Activated gamma-delta T cell treated with Interleukin-2 at 50 U/mL for 16 hours (primary cell): ENCODE measurements at regions not wholly inside any gene's neighbourhood (a gene's known extent, or its start where the extent isn't known, plus 50 kb on each side); places are given as distances from the start of the nearest gene placed in this dataset.
"Not testable (repeated sequence)": the region's sequence is repeated elsewhere in the genome, so short reads cannot be mapped to it uniquely, and the experiment has no call there.

Experiments
- DNase-seq: peaks from one replicate; pipeline ENCODE4 v3.0.0-alpha.2; 2020

- DNase-seq = no peak
Observed at GRCh38 chr6:28659250-28659566, 133.5 kb downstream of the GPX5 start.

DNA sequence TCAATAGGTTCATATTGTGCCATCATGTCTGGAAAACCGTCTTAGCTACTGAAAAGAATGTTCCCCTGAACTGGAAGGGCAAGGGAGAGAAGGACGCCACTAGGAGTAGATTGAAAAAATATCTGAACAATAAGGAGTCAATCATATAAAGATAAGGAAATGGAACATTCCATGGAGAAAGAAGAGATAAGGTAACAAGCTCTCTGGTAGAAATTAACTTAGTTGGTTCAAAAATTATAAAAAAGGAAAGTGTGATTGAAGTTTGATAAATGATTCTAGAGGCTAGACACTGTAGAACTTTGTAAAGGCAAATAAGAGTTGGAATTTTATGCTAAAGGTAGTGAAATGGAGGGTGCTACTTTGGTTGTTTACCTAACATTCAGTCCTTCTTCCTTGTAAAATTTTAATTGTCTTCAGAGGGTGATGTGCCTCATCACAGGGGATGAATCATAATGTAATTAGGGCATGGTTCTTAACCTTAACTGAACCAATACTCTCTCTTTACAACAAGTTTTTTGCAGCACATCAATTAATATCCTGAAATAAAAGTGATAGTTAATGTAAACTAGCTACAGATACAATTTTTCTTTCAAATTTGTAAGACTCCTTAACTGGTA, 135.5 kb downstream of the GPX5 start:
- no peak for DNase-seq

DNA sequence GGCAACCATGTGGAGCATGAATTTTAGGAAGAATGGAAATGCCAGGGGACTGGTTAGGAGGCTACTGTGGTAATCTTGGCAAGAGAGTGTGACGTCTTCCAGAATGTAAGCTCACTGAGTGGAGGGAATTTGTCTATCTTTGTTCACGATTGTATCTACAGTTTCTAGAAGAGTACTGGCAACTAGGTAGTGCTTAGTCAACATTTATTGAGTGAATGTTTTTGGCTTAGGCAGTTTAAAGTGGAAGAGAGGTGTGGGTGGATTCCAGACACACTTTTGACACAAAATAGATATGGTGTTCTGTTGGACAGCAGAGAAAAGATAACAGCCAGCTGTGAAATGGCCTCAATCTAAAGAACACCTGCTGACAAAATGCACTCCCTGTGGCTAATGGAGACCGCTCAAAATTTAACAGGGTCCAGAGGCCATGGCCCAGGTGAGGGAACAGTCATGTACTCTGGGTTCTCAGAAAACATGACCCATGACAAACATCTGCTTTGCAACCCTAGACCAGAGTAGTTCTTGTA, 139.3 kb downstream of the GPX5 start:
- no peak for DNase-seq

DNA sequence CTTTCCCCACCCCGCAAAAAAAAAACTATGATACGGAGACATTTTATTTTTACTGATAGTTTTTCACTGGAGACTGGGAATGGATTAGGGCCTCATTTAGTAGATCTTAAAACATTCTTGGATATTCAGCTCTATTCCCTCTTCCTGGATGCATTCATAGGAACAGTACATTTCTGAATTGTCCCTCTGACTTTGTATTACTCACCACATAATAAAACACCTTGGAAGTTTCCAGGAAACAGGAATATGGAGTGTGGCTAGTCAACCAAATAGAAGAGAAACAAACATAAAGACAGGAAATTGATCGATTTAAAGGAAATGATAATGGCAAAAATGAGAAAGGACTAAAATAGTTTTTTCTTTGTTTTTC, 147.7 kb downstream of the GPX5 start:
- no peak for DNase-seq

DNA sequence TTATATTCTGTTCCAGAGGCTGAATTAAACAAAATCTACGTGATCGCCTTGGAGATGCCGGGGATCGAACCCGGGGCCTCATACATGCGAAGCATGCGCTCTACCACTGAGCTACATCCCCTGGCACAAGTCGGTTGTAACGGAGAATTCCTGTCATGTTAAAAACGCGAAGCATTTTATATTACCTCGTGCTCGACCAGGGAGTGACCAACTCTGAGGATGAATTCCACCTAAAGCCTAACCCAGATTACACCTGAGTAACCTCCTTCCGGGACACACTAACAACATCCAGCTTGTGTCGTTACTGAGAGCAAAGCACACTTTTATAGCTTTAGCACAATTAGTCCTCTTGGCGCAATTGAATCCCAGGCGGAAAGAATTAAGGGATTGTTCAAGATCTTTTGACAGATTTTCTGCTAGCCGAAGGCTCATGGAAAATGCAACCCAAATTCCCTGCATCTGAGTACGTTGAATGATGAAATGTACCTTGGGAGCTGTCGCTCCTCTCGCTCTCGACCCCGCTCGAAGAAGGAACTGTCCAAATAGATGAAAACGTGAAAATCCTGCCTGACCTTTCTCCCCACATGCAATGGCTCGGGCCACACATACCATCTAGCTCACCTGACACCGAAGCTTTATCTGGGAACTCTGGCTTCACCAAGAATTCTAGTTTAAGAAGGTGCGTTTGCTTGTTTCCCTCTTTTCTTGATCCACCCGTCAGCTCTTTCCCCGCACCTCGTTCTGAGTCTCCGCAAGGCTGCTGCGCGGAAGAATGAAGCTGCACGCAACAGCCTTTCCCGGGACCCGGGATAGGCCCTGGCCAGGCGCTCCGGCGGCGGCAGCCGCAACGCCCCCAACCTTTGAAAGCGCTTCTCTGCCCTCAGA, 148.3 kb downstream of the GPX5 start:
- no peak for DNase-seq

- DNase-seq = no peak
Observed at GRCh38 chr6:28675600-28675999, 149.9 kb downstream of the GPX5 start.

DNA sequence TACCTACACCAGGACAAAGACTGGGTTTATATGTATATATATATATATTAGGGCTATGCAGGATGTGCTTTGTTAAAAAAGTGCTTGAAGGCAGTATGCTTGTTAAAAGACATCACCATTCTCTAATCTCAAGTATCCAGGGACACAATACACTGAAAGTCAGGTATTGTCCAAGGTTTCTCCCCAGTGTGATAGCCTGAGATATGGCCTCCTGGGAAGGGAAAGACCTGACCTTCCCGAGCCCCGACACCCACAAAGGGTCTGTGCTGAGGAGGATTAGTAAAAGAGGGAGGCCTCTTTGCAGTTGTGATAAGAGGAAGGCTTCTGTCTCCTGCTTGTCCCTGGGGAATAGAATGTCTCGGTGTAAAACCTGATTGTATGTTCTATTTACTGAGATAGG, 156.9 kb downstream of the GPX5 start:
- no peak for DNase-seq

GRCh38 chr6:28682956-28683685, 157.4 kb downstream of the GPX5 start:
- DNase-seq = not testable (repeated sequence)

GRCh38 chr6:28683945-28684538, 158.4 kb downstream of the GPX5 start:
- DNase-seq = no peak

DNA sequence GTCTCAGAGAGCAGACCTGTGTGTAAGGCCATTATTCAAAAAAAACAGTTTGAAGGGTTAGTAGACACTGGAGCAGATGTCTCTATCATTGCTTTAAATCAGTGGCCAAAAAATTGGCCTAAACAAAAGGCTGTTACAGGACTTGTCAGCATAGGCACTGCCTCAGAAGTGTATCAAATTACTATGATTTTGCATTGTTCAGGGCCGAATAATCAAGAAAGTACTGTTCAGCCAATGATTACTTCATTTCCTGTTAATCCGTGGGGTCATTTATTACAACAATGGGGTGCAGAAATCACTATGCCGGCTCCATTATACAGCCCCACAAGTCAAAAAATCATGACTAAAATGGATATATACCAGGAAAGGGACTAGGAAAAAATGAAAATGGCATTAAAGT, 160.3 kb downstream of the GPX5 start:
- not testable (repeated sequence) for DNase-seq

GRCh38 chr6:28686446-28687027, 160.9 kb downstream of the GPX5 start:
- DNase-seq = peak; percentile 37

DNA sequence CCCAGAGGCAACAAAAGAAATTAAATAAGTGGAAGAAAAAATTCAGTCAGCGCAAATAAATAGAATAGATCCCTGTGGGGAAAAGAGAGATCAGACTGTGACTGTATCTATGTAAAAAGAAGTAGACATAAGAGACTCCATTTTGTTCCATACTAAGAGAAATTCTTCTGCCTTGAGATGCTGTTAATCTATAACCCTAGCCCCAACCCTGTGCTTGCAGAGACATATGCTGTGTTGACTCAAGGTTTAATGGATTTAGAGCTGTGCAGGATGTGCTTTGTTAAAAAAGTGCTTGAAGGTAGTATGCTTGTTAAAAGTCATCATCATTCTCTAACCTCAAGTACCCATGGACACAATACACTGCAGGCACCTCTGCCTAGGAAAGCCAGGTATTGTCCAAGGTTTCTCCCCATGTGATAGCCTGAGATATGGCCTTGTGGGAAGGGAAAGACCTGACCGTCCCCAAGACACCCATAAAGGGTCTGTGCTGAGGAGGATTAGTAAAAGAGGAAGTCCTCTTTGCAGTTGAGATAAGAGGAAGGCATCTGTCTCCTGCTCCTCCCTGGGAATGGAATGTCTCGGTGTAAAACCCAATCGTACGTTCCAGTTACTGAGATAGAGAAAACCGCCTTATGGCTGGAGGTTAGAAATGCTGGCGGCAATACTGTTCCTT, 161.8 kb downstream of the GPX5 start:
- DNase-seq = not testable (repeated sequence)

GRCh38 chr6:28691991-28692390, 166.3 kb downstream of the GPX5 start:
- DNase-seq = not testable (repeated sequence)

- no peak for DNase-seq
Observed at GRCh38 chr6:28693033-28693750, 167.5 kb downstream of the GPX5 start.

DNA sequence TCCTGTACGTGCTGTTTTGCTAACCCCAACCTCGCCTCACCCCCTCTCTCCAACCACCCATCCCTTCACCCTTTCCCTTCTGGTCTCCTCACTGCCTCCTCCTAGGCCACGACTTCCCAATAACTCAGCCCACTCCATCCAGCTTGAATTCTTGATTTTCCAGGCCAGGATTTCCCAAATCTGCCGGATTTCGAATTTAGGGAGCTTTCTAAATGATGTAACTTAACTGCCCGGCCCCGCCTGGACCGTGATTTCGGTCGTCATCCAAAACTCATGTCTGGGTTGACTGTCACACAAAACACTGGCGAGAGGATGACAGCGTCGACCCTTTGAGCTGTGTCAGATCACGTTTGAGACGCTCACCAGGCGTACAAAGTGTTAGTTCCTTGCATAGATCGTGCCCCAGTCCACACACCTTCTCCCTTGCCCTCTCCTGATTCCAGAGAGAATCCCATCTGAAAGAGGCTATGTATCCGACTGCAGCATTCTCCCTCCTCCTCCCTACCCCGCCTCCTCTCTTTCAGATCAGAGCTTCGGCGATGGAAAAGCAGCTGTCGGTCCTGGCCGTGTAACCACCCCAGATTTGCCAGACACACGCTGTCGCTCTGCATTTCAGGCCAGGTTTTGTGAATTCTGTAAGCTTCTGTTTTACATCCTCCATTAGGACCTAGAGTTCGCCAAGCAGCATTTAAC, 168.2 kb downstream of the GPX5 start:
- no peak for DNase-seq

- DNase-seq = no peak
Observed at GRCh38 chr6:28695715-28696114, 170.0 kb downstream of the GPX5 start.

DNA sequence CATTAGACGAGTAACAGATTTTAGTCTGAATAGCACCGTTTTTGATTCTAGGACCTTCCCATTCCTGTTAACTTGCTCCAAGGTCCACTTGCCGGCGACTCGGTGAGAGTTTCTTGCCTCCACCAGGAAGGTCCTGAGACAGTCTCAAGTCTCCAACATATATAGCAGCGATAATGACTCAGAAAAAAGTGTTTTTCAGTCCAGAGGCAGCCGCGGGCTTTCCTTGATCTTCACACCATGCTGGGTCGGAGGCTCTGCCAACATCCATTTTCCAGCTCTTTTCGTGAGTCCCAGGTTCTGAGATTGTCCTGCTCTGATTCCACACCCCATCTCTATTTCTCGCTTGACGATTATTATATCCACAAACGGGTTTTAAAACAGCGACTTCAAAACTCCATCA, 170.5 kb downstream of the GPX5 start:
- no peak for DNase-seq

- DNase-seq = no peak
Observed at GRCh38 chr6:28696682-28697081, 171.0 kb downstream of the GPX5 start.

GRCh38 chr6:28707387-28708282, 182.0 kb downstream of the GPX5 start:
- DNase-seq = no peak
